HG03565 (cell line): ENCODE measurements at regions not wholly inside any gene's neighbourhood (a gene's known extent, or its start where the extent isn't known, plus 50 kb on each side); places are given as distances from the start of the nearest gene placed in this dataset.
A peak's percentile ranks its signal among the peaks of the same experiment; 100 is the strongest.

Experiments
- ATAC-seq: cut with Tn5 transposase; IDR thresholded peaks from one replicate; pipeline ENCODE4 v1.9.1; 2021; ENCODE audit warnings: mild to moderate bottlenecking, moderate library complexity; ENCODE audit not compliant: unreplicated experiment

DNA sequence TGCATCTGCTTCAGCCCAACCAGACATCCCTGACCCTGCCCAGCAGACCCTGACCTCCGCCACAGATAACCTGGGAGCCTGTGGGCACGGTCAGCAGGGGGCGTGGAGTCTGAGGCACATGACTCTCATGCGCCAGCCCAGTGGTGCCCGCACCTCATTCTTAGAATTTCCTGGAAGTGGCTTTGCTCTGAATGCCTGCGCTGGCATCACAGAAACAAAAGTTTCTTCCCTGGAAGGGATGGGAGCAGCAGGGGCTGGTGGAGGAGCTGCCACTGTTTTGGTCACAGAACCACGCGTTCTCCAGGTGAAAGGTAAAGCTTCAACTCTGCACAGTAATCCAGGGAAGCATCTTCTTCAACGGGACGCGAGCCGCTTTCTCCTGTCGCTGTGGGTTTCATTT lies 67.9 kb upstream of the DUSP22 start:
- no peak for ATAC-seq

- ATAC-seq: no peak
These were observed 67.1 kb upstream of the DUSP22 start for GRCh38 chr6:225121-225721.

- ATAC-seq: no peak
These were observed 66.4 kb upstream of the DUSP22 start for GRCh38 chr6:225907-226306.

- no peak for ATAC-seq
These were observed 65.7 kb upstream of the DUSP22 start for GRCh38 chr6:226516-227073.

DNA sequence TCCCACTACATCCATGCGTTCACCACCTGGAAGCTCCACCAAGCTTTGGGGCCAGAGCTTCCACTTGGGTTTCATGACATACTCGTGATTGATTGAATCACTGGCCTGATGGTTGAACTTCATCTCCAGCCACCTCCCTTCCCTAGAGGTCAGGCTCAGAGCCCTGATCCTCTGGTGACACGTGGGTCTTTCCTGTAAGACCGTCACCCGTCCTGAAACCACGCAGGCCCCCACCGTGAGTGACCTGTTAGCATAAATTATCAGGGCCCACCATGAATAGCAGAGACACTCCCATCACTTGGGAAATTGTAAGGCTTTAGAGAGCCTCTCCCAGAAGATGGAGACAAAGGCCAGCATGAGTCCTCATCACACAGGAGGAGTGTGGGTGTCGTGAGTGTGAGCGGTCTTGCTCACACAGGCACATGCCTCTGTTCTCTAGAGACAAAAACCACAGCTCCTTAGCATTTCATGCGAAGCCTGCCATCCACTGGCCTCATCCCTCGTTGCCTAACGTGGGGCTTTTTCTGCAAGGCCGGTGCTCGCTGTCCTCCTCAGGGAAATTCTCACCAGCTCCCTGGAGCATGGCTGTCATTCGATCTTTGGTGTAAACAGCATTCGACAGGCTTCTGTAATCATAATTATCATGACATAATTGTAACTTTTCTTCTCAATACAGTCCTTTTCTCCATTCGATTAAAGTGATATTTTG lies 65.1 kb upstream of the DUSP22 start:
- ATAC-seq: no peak

DNA sequence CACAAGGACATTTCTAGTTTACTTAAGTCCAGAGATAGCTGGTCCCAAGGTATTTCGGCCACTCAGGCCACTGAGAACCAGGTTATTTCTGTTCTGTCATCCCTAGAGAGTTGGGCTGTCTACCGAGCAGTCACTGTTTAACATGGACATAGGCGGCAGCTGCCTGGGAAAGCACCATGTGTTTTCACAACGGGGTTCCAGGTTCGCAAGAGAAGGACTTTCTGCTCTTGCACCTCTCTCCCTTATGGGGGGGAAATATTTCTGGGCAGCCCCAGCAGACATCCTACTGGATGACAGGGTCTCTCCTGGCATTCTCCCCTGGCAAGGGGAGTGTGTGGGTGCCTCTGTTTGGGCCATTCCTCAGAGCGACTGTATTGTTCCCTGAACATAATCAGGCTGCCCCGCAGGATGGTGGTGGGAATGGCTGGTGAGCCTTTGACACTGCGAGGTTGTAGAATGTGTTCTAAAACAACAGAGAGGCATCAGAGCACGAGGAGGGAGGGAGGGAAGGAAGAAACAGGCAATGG lies 64.4 kb upstream of the DUSP22 start:
- no peak for ATAC-seq

DNA sequence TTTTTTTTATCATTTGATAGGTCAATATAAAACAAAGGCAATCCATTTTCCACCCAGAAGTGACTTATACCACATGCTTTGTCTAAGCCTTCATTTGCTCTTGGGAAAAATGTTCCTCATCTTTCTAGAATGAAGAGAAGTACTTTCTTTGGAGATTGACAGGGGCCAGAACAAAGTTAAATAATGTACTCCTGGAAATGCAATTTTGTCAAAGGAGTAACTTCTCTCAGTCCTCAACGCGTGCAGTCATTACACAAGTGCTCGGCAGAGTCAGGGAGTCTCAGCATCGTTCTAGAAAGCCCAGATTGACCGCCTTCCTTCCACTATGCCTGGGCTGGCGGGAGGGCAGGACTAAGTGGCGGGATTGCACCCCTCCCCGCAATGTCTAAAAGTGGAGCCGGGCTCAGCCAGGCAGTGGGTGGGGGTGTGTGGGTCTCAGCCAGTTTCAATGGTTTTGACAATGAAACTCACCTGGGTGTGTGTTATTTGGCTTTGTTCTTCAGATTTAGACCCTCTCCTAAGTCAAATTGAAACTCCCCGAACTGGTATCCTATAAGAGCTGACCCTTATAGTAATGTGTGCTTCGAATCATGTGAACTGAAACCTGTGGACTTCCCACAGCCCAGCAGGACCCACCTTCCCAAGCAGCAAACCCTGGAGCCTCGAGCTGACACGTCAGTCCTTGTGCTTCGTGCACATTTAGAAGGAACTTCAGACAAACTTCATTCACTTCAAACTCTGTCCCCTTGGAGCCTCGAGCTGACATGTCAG lies 63.2 kb upstream of the DUSP22 start:
- ATAC-seq: peak; percentile 28

DNA sequence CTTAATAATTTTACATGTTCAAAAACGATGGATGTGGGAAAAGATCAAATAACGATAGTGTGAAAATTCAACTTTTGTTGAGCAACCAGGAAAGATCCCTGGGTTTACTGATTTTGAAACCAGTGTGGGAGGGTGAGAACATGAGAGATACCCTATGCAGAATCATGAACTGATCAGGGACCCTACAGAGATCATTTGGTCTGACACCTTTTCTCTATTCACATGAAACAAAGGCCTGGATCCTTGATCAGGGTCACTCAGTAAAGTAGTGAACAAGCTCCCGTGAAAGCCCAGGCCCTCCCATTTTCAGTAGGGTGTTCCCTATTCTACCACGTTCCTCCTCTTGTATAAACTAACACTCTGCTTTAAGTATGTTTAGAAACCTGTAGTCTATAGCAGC lies 60.5 kb upstream of the DUSP22 start:
- no peak for ATAC-seq

GRCh38 chr6:232982-233640 lies 59.2 kb upstream of the DUSP22 start:
- no peak for ATAC-seq

- ATAC-seq: no peak
These were observed 57.4 kb upstream of the DUSP22 start for GRCh38 chr6:234706-235372.

- no peak for ATAC-seq
These were observed 56.4 kb upstream of the DUSP22 start for GRCh38 chr6:235763-236360.

DNA sequence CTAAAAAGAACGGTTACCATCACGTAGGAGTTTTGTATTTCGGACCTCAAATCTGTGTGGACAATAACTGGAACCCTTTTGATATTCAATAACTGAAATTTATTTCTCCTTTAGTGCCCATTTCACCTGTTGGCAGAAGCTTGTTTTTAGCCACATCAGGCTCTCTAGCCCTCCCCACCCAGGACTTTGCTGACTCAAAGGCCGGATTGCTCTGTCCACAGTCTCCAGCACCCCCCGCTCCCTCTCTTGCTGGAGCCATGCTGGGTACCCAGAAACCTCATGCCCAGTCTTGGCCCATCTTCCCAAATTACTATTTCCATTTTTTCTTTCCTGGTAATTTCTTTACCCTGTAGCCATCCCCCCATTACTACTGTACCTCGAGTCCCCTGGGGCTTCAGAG lies 55.8 kb upstream of the DUSP22 start:
- no peak for ATAC-seq

- no peak for ATAC-seq
These were observed 52.1 kb upstream of the DUSP22 start for GRCh38 chr6:240151-240550.

DNA sequence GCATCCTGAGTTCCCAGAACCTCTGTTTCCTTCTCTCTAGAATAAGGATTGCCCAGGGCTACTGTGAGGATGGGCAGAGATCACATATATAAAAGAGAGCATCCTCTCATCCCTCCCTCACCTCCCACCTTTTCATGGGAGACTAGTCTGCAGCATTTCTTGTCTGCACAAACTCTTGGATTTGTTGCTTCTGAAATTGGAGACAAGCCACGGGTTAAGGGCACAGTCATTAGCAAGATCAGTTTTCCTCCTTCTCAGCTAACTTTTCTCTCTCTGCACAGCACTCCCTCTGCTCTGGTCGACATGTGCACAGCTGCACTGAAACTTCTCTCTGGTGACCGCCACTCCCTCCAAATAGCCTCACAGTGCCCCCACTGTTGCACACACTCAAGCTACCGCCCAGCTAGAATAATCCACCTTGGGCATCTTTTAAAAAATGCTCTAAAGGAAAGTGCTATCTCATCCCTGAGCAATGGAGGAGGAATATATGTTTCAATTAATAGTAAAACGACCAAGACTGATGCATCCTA lies 50.9 kb upstream of the DUSP22 start:
- no peak for ATAC-seq
